ENCODE measurements at regions not wholly inside any gene's neighbourhood (a gene's known extent, or its start where the extent isn't known, plus 50 kb on each side); places are given as distances from the start of the nearest gene placed in this dataset.

DNA sequence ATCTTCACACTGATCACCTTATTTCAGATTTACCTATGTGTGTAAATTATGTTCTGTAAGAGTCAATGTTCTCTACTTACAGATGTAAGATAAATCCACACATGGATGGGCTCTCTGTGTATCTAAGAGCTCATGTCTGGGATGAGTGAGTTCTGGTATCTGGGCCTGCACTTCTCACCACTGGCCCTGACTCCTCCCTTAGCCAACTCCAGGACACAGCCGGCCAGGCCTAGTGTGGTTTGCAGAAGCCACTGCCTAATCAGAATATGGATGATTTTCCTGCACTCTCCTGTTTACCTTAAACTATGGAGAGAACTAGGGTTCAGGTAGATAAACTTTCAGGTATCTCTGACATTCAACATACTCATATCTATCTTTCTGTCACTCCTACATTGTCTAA is 1284.8 kb downstream of the TMEM121 start:
- DNase-seq (no peak), ATAC-seq (ENCODE audit: low read depth) (no peak)
- POLR2A ChIA-PET = interaction anchor here (1.0 to 1.3 kb wide), 2 partner anchors 20 to 949 kb away, joined by 3 to 4 read pairs; no protein-coding TSS in a partner anchor
- H3K27ac Mint-ChIP-seq = no peak overlapping the region
- no peaks in the 10 kb centered on the region for H3K9me3 Mint-ChIP-seq
- no peaks in the 10 kb centered on the region for H3K36me3 Mint-ChIP-seq (ENCODE audit: low read depth)
- intact Hi-C loops (cut with micrococcal nuclease) = no loop called here
- CTCF ChIA-PET = interaction anchor here (1.1 to 1.3 kb wide), 4 partner anchors 11 to 61 kb away, joined by 4 to 5 read pairs (median 5); no protein-coding TSS in a partner anchor
- H3K27me3 Mint-ChIP-seq = peaks cover 2% of the 10 kb centered on the region
- H3K4me3 Mint-ChIP-seq = no peak overlapping the region
- H3K4me1 Mint-ChIP-seq = peaks cover 15% of the 10 kb centered on the region
- TF ChIP-seq CTCF (IDR thresholded peaks at IDR 0.05) = no peak

GRCh38 chr14:106812788-106813476 is 1286.5 kb downstream of the TMEM121 start:
- ATAC-seq (ENCODE audit: low read depth) = no peak
- peaks cover 2% of the 10 kb centered on the region for H3K27me3 Mint-ChIP-seq
- no peaks in the 10 kb centered on the region for H3K36me3 Mint-ChIP-seq (ENCODE audit: low read depth)
- no peak for DNase-seq
- ChIA-PET CTCF (no interaction called here), POLR2A (no interaction called here)
- intact Hi-C loops (cut with micrococcal nuclease) = no loop called here
- H3K4me3 Mint-ChIP-seq = no peak overlapping the region
- H3K4me1 Mint-ChIP-seq = peaks cover 15% of the 10 kb centered on the region
- no peak for TF ChIP-seq CTCF (IDR thresholded peaks at IDR 0.05)
- H3K27ac Mint-ChIP-seq = no peak overlapping the region
- no peaks in the 10 kb centered on the region for H3K9me3 Mint-ChIP-seq

DNA sequence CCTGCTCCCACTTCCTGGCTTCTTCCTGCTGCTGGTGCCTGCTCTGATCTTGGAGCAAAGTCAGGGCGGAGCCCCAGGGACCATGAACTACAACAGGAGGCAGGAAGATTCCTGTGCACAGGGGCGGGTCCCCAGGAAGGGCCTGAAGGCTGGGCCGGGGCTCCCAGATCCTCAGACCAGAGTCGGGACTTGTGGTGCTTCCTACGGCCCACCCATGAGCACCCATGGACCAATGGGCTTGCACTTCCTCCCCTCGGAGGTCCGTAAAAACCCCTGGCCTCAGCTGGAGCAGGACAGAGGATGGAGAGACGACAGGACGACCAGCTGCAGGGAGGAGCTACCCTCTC is 1287.1 kb downstream of the TMEM121 start:
- no peak overlapping the region for H3K27ac Mint-ChIP-seq
- H3K4me1 Mint-ChIP-seq = peaks cover 15% of the 10 kb centered on the region
- H3K36me3 Mint-ChIP-seq (ENCODE audit: low read depth) = no peaks in the 10 kb centered on the region
- no peak for TF ChIP-seq CTCF (IDR thresholded peaks at IDR 0.05)
- no peaks in the 10 kb centered on the region for H3K9me3 Mint-ChIP-seq
- intact Hi-C loops (cut with micrococcal nuclease) = no loop called here
- POLR2A ChIA-PET = no interaction called here
- H3K4me3 Mint-ChIP-seq = no peak overlapping the region
- no peak for DNase-seq
- ATAC-seq (ENCODE audit: low read depth) = no peak
- CTCF ChIA-PET = no interaction called here
- H3K27me3 Mint-ChIP-seq = no peaks in the 10 kb centered on the region

DNA sequence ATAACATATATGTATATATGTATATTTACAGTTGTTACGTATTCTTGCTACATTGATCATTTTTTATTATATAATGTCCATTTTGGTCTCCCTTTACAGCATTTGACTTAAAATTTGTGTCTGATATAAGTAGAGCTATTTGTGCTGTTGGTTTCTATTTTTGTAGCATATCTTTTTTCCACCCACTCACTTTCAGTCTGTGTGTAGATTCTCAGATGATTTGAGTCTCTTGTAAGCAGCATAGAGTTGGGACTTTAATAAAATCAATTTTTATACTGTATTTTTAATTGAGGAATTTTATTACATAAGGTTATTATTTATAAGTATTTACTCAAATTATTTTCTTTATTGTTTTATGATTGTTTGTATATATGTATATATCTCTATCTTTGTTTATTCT is 1293.7 kb downstream of the TMEM121 start:
- no peaks in the 10 kb centered on the region for H3K36me3 Mint-ChIP-seq (ENCODE audit: low read depth)
- no peak for ATAC-seq (ENCODE audit: low read depth)
- H3K4me1 Mint-ChIP-seq = peaks cover 8% of the 10 kb centered on the region
- POLR2A ChIA-PET = no interaction called here
- no peak overlapping the region for H3K4me3 Mint-ChIP-seq
- H3K27ac Mint-ChIP-seq = no peak overlapping the region
- no peaks in the 10 kb centered on the region for H3K27me3 Mint-ChIP-seq
- no peaks in the 10 kb centered on the region for H3K9me3 Mint-ChIP-seq
- DNase-seq = no peak
- CTCF ChIA-PET = no interaction called here
- TF ChIP-seq CTCF (IDR thresholded peaks at IDR 0.05) = no peak
- intact Hi-C loops (cut with micrococcal nuclease) = no loop called here

DNA sequence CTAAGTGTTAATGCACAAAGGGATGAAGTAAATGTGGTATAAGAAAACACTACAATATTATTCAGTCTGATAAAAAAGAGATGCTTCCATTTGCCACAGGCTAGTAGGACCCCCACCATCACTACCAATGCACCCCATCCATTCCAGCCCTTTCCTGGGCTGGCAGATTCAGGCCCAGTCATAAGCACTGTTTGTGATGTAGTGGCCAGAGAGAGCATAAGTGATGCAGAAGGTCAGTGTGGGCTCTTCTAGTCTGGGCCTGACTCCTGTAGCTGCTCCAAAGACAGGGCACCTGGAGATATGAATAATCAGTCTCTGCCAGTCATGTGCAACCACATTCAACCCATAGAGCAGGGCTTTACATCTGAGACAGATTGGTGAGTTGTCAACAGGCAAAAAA is 1294.7 kb downstream of the TMEM121 start:
- POLR2A ChIA-PET = interaction anchor here (0.5 kb wide), 1 partner anchor 9 kb away, joined by 7 read pairs; no protein-coding TSS in a partner anchor
- CTCF ChIA-PET = interaction anchor here (1.4 to 2.8 kb wide), 3 partner anchors 10 to 52 kb away, joined by 5 to 19 read pairs (median 15); no protein-coding TSS in a partner anchor
- TF ChIP-seq CTCF (IDR thresholded peaks at IDR 0.05) = no peak
- no peaks in the 10 kb centered on the region for H3K36me3 Mint-ChIP-seq (ENCODE audit: low read depth)
- intact Hi-C loops (cut with micrococcal nuclease) = no loop called here
- no peaks in the 10 kb centered on the region for H3K27me3 Mint-ChIP-seq
- H3K4me3 Mint-ChIP-seq = no peak overlapping the region
- no peaks in the 10 kb centered on the region for H3K9me3 Mint-ChIP-seq
- H3K27ac Mint-ChIP-seq = no peak overlapping the region
- peaks cover 8% of the 10 kb centered on the region for H3K4me1 Mint-ChIP-seq
- DNase-seq (no peak), ATAC-seq (ENCODE audit: low read depth) (no peak)
